HCT116 (cell line): ENCODE measurements at regions not wholly inside any gene's neighbourhood (a gene's known extent, or its start where the extent isn't known, plus 50 kb on each side); places are given as distances from the start of the nearest gene placed in this dataset.

Experiments
- ATAC-seq: fragments of 200-7000 bp; cut with Tn5 transposase; 2 replicates; pipeline ENCODE4 v1.9.1; 2020; ENCODE audit warnings: mild to moderate bottlenecking, moderate library complexity
- BruUV-seq: library from RNA; stranded (reverse); fragments of 400-500 nt; replicated peaks from 2 replicates; lab custom pipeline; 2021; lab: Mats Ljungman, UMichigan
- CTCF ChIA-PET: fragments of 300-600 bp; sonication (Branson Sonifier 250); formaldehyde crosslinking; loops from one replicate; lab custom pipeline; 2021; ENCODE audit warnings: antibody characterized with exemption; lab: Charles Lee
- POLR2A ChIA-PET: fragments of 300-600, 350-600 bp; sonication (Branson Sonifier 250); formaldehyde crosslinking; loops from one replicate; lab custom pipeline; 2021; ENCODE audit warnings: antibody characterized with exemption; lab: Charles Lee
- RAD21 ChIA-PET, 2 experiments: fragments of 300-600 bp; sonication (Branson Sonifier 250); formaldehyde crosslinking; loops; one replicate each; lab custom pipeline; 2023; ENCODE audit warnings: low total read pairs in 2 of 2; ENCODE audit not compliant: uncharacterized antibody in 2 of 2, unreplicated experiment in 2 of 2, low non-redundant PET in 1 of 2; lab: Charles Lee
- DNase-seq: peaks from one replicate; pipeline ENCODE4 v3.0.0-alpha.2; 2010; ENCODE audit warnings: low read depth, low spot score
- H2AFZ ChIP-seq: fragments of 200-600 bp; shearing (Covaris generic), sonication (generic); 2 replicates; pipeline ENCODE4 v1.6.1; 2017; ENCODE audit warnings: low read depth, mixed run types, mixed read lengths, antibody characterized with exemption, low read length; ENCODE audit not compliant: poor library complexity, severe bottlenecking
- H3K27ac ChIP-seq: 2 replicates; pipeline ENCODE4 v1.5.1; 2012; ENCODE audit warnings: low read depth, low read length
- H3K27me3 ChIP-seq: fragments of 200-600 bp; sonication (generic); 2 replicates; pipeline ENCODE4 v1.6.1; 2016; ENCODE audit warnings: mixed run types, low read length, mixed read lengths; ENCODE audit not compliant: insufficient read depth
- H3K36me3 ChIP-seq, 2 experiments: fragments of 200-500 bp in 1 of 2; fragments of 200-600 bp in 1 of 2; sonication (Bioruptor generic) in 1 of 2; sonication (generic) in 1 of 2; 2 replicates each; pipeline versions ENCODE4 v1.5.1 to v1.6.1; 2014 to 2016; ENCODE audit warnings: low read length in 2 of 2, inconsistent platforms in 1 of 2, mixed read lengths in 1 of 2, mixed run types in 1 of 2; ENCODE audit not compliant: insufficient read depth in 2 of 2, control insufficient read depth in 1 of 2
- H3K4me1 ChIP-seq, 2 experiments: fragments of 200-600 bp in 1 of 2; sonication (generic) in 1 of 2; 2 replicates each; pipeline versions ENCODE4 v1.5.1 to v1.6.1; 2012 to 2017; ENCODE audit warnings: low read length in 2 of 2, inconsistent platforms in 1 of 2, mild to moderate bottlenecking in 1 of 2, mixed read lengths in 1 of 2, mixed run types in 1 of 2, moderate library complexity in 1 of 2; ENCODE audit not compliant: insufficient read depth in 2 of 2, control insufficient read depth in 1 of 2
- H3K4me2 ChIP-seq: fragments of 200-600 bp; sonication (generic); 2 replicates; pipeline ENCODE4 v1.6.1; 2017; ENCODE audit warnings: mixed run types, low read length, mixed read lengths
- H3K4me3 ChIP-seq, 2 experiments: fragments of 200-600 bp in 1 of 2; sonication (generic) in 1 of 2; replicated peaks in 1 of 2; 2 replicates each; pipeline ENCODE4 v1.5.1; 2011 to 2016; ENCODE audit warnings: low read length in 2 of 2, control low read depth in 1 of 2, low read depth in 1 of 2, mild to moderate bottlenecking in 1 of 2, mixed read lengths in 1 of 2, mixed run types in 1 of 2
- H3K79me2 ChIP-seq: fragments of 200-600 bp; sonication (generic); 2 replicates; pipeline ENCODE4 v1.6.1; 2017; ENCODE audit warnings: mild to moderate bottlenecking, mixed run types, low read length, moderate library complexity, mixed read lengths; ENCODE audit not compliant: insufficient read depth
- H3K9ac ChIP-seq: fragments of 200-600 bp; sonication (generic); 2 replicates; pipeline ENCODE4 v1.6.1; 2016; ENCODE audit warnings: low read length, mixed read lengths
- H3K9me2 ChIP-seq: fragments of 200-600 bp; sonication (generic), shearing (Covaris generic); 2 replicates; pipeline ENCODE4 v1.6.1; 2017; ENCODE audit warnings: mixed run types, mild to moderate bottlenecking, moderate library complexity; ENCODE audit not compliant: insufficient read depth
- H3K9me3 ChIP-seq, 2 experiments: fragments of 200-500 bp in 1 of 2; fragments of 200-600 bp in 1 of 2; sonication (Bioruptor generic) in 1 of 2; sonication (generic) in 1 of 2; 2 replicates each; pipeline ENCODE4 v1.6.1; 2014 to 2017; ENCODE audit warnings: low read length in 2 of 2, mixed read lengths in 2 of 2, inconsistent platforms in 1 of 2, low read depth in 1 of 2, mild to moderate bottlenecking in 1 of 2, mixed run types in 1 of 2, moderate library complexity in 1 of 2; ENCODE audit not compliant: control insufficient read depth in 1 of 2, insufficient read depth in 1 of 2
- H4K20me1 ChIP-seq: fragments of 200-600 bp; sonication (generic), shearing (Covaris generic); 2 replicates; pipeline ENCODE4 v1.6.1; 2017; ENCODE audit warnings: mixed run types, mild to moderate bottlenecking, moderate library complexity; ENCODE audit not compliant: insufficient read depth
- CBX3 ChIP-seq: IDR thresholded peaks from 2 replicates; pipeline ENCODE4 v1.6.1; 2012; ENCODE audit warnings: low read depth
- CEBPB ChIP-seq: IDR thresholded peaks from 2 replicates; pipeline ENCODE4 v1.6.1; 2012; ENCODE audit warnings: low read depth
- ELF1 ChIP-seq: IDR thresholded peaks from 2 replicates; pipeline ENCODE4 v1.6.1; 2012; ENCODE audit warnings: low read depth, borderline replicate concordance
- EZH2phosphoT487 ChIP-seq: fragments of 200-600 bp; IDR thresholded peaks from 2 replicates; pipeline ENCODE4 v1.6.1; 2018; ENCODE audit warnings: antibody characterized with exemption, borderline replicate concordance
- POLR2A ChIP-seq: IDR thresholded peaks from 2 replicates; pipeline ENCODE4 v1.7.0; 2011; ENCODE audit warnings: borderline replicate concordance; ENCODE audit not compliant: insufficient read depth, insufficient read length; ENCODE audit errors: extremely low read depth
- POLR2AphosphoS5 ChIP-seq: IDR thresholded peaks from 2 replicates; pipeline ENCODE4 v1.6.1; 2011; ENCODE audit warnings: mild to moderate bottlenecking, low read depth, low read length, moderate library complexity
- RAD21 ChIP-seq: IDR thresholded peaks from 2 replicates; pipeline ENCODE4 v1.6.1; 2012; ENCODE audit warnings: low read depth, mild to moderate bottlenecking
- SIN3A ChIP-seq: IDR thresholded peaks from 2 replicates; pipeline ENCODE4 v1.6.1; 2012; ENCODE audit warnings: low read depth
- SP1 ChIP-seq: IDR thresholded peaks from 2 replicates; pipeline ENCODE4 v1.6.1; 2012; ENCODE audit warnings: low read depth
- SRF ChIP-seq: IDR thresholded peaks from 2 replicates; pipeline ENCODE4 v1.6.1; 2012; ENCODE audit warnings: low read depth
- YY1 ChIP-seq: IDR thresholded peaks from 2 replicates; pipeline ENCODE4 v1.6.1; 2011; ENCODE audit warnings: low read length, low read depth, moderate library complexity, mild to moderate bottlenecking; ENCODE audit not compliant: insufficient replicate concordance; ENCODE audit errors: extremely low read depth
- intact Hi-C: fragments of 100-400 bp; cut with micrococcal nuclease; formaldehyde crosslinking; loops from 2 replicates; pipeline ENCODE4 v1.10.0; 2022
- TF ChIP-seq, protein P1 (sequence below), 3 experiments: fragments of 200-600 bp in 1 of 3; sonication (generic) in 1 of 3; IDR thresholded peaks in 2 of 3; conservative IDR thresholded peaks in 1 of 3; 2 replicates each; pipeline ENCODE4 v1.5.1; 2012 to 2017; ENCODE audit warnings: low read depth in 2 of 3, low read length in 2 of 3, antibody characterized with exemption in 1 of 3, borderline replicate concordance in 1 of 3, control low read depth in 1 of 3, mild to moderate bottlenecking in 1 of 3, mixed read lengths in 1 of 3, mixed run types in 1 of 3, moderate library complexity in 1 of 3; ENCODE audit not compliant: insufficient read depth in 1 of 3
- TF ChIP-seq, protein P2 (sequence below): IDR thresholded peaks from 2 replicates; pipeline ENCODE4 v1.6.1; 2012; ENCODE audit warnings: low read depth

DNA sequence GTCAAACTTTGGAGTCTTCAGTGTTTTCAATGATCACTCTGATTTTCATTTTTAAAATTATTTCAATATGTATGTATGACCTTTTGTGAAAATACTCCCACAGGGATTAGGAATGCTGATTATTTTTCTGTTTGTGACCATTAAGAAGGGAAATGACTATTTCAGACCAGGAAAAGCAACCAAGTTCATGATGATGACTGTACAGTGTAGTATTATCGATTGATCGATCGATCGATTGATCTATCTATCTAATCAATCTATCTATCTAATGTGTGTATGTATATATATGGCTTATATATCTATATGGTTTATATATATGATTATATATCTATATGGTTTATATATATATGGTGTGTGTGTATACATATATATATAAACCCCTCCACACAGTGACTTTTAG is 131.5 kb upstream of the VEGFC start (continued):
- TF ChIP-seq SIN3A (no peak), YY1 (no peak), EZH2phosphoT487 (no peak), POLR2AphosphoS5 (no peak), ELF1 (no peak)
- TF ChIP-seq, all 23 proteins: peak for 0

DNA sequence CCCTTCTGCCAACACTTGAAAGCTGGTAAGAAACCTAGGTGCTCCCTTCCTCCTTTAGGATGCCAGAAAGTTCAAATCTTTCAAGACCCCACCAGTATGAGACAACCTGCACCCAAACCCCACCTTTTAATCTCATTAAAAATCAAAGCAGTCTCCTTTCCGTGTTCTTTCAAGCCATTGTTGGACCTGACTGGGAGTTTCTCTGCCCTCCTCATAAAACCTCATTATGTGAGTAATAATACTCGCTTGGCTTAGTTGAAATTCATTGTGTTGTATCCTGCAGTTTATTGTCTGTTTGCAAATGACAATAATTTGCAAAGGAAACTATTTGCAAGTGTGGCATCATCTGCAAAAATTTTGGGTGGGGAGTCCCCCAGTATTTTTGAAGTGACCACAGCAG is 133.2 kb upstream of the VEGFC start:
- Histone ChIP-seq H2AFZ (no peak overlapping the region), H3K27ac (no peak overlapping the region), H3K27me3 (no peaks in the 10 kb centered on the region), H3K4me3 (no peak overlapping the region), H3K4me1 (no peaks in the 10 kb centered on the region), H3K79me2 (no peaks in the 10 kb centered on the region), H3K4me2 (no peak overlapping the region), H4K20me1 (no peaks in the 10 kb centered on the region), H3K9ac (no peak overlapping the region), H3K9me3 (no peaks in the 10 kb centered on the region), H3K9me2 (no peaks in the 10 kb centered on the region), H3K36me3 (no peaks in the 10 kb centered on the region)
- TF ChIP-seq EZH2phosphoT487 (no peak), CEBPB (no peak), SRF (no peak), POLR2A (no peak), CBX3 (no peak), SP1 (no peak), RAD21 (no peak)
- TF ChIP-seq, protein P1, sequence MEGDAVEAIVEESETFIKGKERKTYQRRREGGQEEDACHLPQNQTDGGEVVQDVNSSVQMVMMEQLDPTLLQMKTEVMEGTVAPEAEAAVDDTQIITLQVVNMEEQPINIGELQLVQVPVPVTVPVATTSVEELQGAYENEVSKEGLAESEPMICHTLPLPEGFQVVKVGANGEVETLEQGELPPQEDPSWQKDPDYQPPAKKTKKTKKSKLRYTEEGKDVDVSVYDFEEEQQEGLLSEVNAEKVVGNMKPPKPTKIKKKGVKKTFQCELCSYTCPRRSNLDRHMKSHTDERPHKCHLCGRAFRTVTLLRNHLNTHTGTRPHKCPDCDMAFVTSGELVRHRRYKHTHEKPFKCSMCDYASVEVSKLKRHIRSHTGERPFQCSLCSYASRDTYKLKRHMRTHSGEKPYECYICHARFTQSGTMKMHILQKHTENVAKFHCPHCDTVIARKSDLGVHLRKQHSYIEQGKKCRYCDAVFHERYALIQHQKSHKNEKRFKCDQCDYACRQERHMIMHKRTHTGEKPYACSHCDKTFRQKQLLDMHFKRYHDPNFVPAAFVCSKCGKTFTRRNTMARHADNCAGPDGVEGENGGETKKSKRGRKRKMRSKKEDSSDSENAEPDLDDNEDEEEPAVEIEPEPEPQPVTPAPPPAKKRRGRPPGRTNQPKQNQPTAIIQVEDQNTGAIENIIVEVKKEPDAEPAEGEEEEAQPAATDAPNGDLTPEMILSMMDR (IDR thresholded peaks at IDR 0.05 in 2 of 3, conservative IDR thresholded peaks at IDR 0.05 in 1 of 3; ENCODE audit: borderline replicate concordance in 1 of 3, insufficient read depth in 1 of 3, low read depth in 2 of 3, low read length in 2 of 3): no peak
- TF ChIP-seq, protein P2, sequence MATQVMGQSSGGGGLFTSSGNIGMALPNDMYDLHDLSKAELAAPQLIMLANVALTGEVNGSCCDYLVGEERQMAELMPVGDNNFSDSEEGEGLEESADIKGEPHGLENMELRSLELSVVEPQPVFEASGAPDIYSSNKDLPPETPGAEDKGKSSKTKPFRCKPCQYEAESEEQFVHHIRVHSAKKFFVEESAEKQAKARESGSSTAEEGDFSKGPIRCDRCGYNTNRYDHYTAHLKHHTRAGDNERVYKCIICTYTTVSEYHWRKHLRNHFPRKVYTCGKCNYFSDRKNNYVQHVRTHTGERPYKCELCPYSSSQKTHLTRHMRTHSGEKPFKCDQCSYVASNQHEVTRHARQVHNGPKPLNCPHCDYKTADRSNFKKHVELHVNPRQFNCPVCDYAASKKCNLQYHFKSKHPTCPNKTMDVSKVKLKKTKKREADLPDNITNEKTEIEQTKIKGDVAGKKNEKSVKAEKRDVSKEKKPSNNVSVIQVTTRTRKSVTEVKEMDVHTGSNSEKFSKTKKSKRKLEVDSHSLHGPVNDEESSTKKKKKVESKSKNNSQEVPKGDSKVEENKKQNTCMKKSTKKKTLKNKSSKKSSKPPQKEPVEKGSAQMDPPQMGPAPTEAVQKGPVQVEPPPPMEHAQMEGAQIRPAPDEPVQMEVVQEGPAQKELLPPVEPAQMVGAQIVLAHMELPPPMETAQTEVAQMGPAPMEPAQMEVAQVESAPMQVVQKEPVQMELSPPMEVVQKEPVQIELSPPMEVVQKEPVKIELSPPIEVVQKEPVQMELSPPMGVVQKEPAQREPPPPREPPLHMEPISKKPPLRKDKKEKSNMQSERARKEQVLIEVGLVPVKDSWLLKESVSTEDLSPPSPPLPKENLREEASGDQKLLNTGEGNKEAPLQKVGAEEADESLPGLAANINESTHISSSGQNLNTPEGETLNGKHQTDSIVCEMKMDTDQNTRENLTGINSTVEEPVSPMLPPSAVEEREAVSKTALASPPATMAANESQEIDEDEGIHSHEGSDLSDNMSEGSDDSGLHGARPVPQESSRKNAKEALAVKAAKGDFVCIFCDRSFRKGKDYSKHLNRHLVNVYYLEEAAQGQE: no peak
- CTCF ChIA-PET: no interaction called here
- BruUV-seq: no TSS peak
- RAD21 ChIA-PET: no interaction called here
- DNase-seq: no peak
- ATAC-seq: no peak
- intact Hi-C loops: no loop called here
- POLR2A ChIA-PET: no interaction called here
